ENCODE measurements at regions not wholly inside any gene's neighbourhood (a gene's known extent, or its start where the extent isn't known, plus 50 kb on each side); places are given as distances from the start of the nearest gene placed in this dataset.

- TF ChIP-seq CTCF (IDR thresholded peaks at IDR 0.05) (no peak), POLR2A (IDR thresholded peaks at IDR 0.05) (no peak)
These were observed 342.6 kb downstream of the NSUN3 start for GRCh38 chr3:94405258-94406035.
